Right lobe of liver (tissue), 6 donors: ENCODE measurements at regions not wholly inside any gene's neighbourhood (a gene's known extent, or its start where the extent isn't known, plus 50 kb on each side); places are given as distances from the start of the nearest gene placed in this dataset.
A peak's percentile ranks its signal among the peaks of the same experiment; 100 is the strongest.

ENCODE experiments used
- ATAC-seq, 4 donors: fragments of 200-7000 bp; cut with Tn5 transposase; one replicate each; pipeline ENCODE4 v1.9.1; 2020; ENCODE audit warnings: mild to moderate bottlenecking in 4 of 4, moderate library complexity in 4 of 4
- DNase-seq, 3 donors: peaks; one replicate each; pipeline ENCODE4 v3.0.0-alpha.2; 2020
- H3K27ac ChIP-seq, 3 donors: fragments of 200-600 bp; one replicate each; pipeline ENCODE4 v1.8.0; 2022
- H3K27me3 ChIP-seq, 2 donors: fragments of 200-600 bp; one replicate each; pipeline ENCODE4 v1.8.0; 2022
- H3K36me3 ChIP-seq, 4 donors: fragments of 200-600 bp; sonication (generic) in 1 of 4; one replicate each; pipeline versions ENCODE4 v1.5.1 to v1.8.0; 2017 to 2022; ENCODE audit warnings: control low read depth in 1 of 4
- H3K4me1 ChIP-seq, 4 donors: fragments of 200-600 bp; sonication (generic) in 1 of 4; one replicate each; pipeline versions ENCODE4 v1.5.1 to v1.8.0; 2017 to 2022; ENCODE audit warnings: control low read depth in 1 of 4
- H3K4me3 ChIP-seq, 3 donors: fragments of 200-600 bp; one replicate each; pipeline ENCODE4 v1.8.0; 2022
- H3K9me3 ChIP-seq, 4 donors: fragments of 200-600 bp; sonication (generic) in 1 of 4; one replicate each; pipeline versions ENCODE4 v1.5.1 to v1.8.0; 2017 to 2022; ENCODE audit warnings: control low read depth in 1 of 4
- POLR2A ChIP-seq: fragments of 450-650 bp; IDR thresholded peaks from one replicate; pipeline ENCODE4 v1.6.1; 2017; ENCODE audit warnings: antibody characterized with exemption, mild to moderate bottlenecking
- WGBS: methylation state at CpG from one replicate; pipeline ENCODE4 v1.1.6; 2018; ENCODE audit warnings: low coverage, low lambda C conversion rate; ENCODE audit not compliant: insufficient coverage; ENCODE audit errors: missing lambda C conversion rate; 5-methylcytosine and 5-hydroxymethylcytosine counted together
- intact Hi-C, 2 donors: fragments of 100-400 bp; cut with DNase I; formaldehyde crosslinking; loops; one replicate each; pipeline versions ENCODE4 v1.11.2 to v1.14.1; 2022
- TF ChIP-seq, protein P1 (sequence below), 4 donors: fragments of 200-600 bp in 3 of 4; fragments of 450-650 bp in 1 of 4; IDR thresholded peaks; one replicate each; pipeline versions ENCODE4 v1.5.1 to v1.8.0; 2016 to 2022; ENCODE audit warnings: antibody characterized with exemption in 4 of 4, mild to moderate bottlenecking in 2 of 4
- donor health status: DM: no; HTN: yes; CAD: no.
- donor health status: DM: no; HTN: no; CAD: no.
- donor health status: DM: no; HTN: no; CAD: no.
- donor health status: DM: no; HTN: yes; CAD: no.
- donor health status: DM: no; HTN: yes; CAD: no.

DNA sequence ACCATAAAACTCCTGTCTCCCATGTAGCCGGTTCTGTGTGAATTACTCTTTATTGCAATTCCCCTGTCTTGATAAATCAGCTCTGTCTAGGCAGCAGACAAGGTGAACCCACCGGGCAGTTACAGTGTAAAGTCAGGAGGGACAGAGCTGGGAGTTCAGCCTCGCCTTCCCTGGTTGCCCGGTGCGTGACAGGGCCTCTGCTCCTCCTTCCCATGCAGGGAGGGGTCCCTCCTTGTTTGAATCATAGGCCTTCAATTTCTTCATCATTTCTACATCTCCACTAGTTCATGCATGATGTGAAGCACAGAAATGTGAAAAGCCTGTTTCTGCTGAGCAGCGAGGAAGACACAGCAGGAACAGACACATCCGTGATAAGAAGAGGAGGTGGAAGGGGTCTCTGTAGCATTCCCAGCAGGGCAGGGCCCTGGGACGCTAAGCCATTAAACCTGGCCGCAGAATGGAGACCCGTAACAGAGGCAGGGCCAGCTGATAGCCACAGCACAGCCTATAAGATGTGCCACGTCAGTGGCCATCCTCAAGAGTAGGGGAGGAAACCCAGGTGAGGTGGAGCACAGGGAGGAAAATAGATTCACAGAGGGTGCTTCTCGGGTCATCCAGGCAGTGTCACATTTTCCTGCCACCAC, 106.7 kb upstream of the CST7 start:
- H3K4me1 ChIP-seq = no peaks in the 10 kb centered on the region
- H3K27ac ChIP-seq = no peak overlapping the region
- no peak for ATAC-seq
- no peak for DNase-seq
- no peaks in the 10 kb centered on the region for H3K9me3 ChIP-seq
- no peak overlapping the region for H3K4me3 ChIP-seq
- intact Hi-C loops = no loop called here
- WGBS = 37% methylated on average over 8 of the region's 12 CpGs
- H3K36me3 ChIP-seq = no peaks in the 10 kb centered on the region
- no peak for TF ChIP-seq POLR2A
- TF ChIP-seq, protein P1, sequence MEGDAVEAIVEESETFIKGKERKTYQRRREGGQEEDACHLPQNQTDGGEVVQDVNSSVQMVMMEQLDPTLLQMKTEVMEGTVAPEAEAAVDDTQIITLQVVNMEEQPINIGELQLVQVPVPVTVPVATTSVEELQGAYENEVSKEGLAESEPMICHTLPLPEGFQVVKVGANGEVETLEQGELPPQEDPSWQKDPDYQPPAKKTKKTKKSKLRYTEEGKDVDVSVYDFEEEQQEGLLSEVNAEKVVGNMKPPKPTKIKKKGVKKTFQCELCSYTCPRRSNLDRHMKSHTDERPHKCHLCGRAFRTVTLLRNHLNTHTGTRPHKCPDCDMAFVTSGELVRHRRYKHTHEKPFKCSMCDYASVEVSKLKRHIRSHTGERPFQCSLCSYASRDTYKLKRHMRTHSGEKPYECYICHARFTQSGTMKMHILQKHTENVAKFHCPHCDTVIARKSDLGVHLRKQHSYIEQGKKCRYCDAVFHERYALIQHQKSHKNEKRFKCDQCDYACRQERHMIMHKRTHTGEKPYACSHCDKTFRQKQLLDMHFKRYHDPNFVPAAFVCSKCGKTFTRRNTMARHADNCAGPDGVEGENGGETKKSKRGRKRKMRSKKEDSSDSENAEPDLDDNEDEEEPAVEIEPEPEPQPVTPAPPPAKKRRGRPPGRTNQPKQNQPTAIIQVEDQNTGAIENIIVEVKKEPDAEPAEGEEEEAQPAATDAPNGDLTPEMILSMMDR (IDR thresholded peaks at IDR 0.05) = no peak
- no peaks in the 10 kb centered on the region for H3K27me3 ChIP-seq

DNA sequence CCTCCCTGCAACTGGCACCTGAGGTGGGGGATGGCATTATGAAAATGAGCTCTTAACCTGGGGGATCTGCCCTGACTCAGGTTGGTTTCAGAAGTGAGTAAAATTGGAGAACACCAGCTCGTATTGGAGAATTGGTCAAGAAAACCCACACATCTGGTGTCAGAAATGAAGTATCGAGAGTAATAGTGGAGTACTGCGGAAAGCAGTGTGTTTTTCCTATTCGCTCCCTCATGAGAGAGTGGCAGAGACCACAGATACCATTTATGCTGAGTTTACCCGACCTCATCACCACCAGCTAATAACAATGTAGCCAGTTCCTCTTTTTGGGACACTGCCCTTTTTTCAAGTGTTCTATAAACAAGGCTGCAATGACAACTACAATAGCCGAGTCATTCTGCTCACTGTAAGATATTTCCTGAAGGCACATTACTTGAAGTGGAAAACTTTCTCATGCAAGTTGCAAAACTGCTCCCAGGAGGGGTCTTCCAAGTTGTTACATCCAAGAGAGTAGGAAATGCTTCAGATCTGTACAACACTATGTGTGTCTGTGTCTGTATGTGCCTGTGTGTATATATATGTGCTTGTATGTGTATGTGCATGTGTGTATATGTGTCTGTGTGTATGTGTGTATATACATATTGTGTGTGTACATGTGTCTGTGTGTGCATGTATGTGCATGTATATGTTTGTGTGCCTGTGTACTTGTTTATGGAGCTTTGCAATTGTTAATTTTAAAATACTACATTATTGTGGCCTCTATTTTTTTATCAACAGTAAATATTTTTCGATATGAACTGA, 106.0 kb upstream of the CST7 start:
- no peak for DNase-seq
- H3K27ac ChIP-seq = no peak overlapping the region

DNA sequence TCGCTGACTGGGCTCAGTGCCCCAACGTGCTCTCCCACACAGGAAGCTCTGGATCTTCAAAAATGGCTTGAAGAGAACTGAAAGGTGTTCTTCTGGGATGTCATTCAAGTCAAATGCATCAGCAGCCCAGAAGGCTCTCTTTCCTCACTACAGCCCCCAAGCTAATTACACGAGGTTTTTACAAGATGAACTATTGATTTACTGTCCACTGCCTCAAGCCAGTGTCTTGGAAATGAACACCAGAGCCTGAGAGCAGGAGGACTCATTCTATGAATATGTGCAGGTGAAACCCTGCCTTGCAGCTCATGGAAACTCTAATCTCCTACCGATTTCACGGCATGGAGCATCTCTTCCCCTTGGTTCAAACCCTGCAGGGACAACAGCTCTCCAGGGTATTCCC, 98.9 kb upstream of the CST7 start:
- WGBS = 45% methylated on average over 4 of the region's 5 CpGs
- TF ChIP-seq, protein P1 (IDR thresholded peaks at IDR 0.05) = no peak
- TF ChIP-seq POLR2A = no peak
- ATAC-seq = no peak
- no peak overlapping the region for H3K4me3 ChIP-seq
- no peaks in the 10 kb centered on the region for H3K4me1 ChIP-seq
- no peaks in the 10 kb centered on the region for H3K27me3 ChIP-seq
- no peak for DNase-seq
- intact Hi-C loops = no loop called here
- H3K27ac ChIP-seq = no peak overlapping the region
- no peaks in the 10 kb centered on the region for H3K36me3 ChIP-seq
- peaks cover 0 to 4% (median 0%) of the 10 kb centered on the region in 4 donors for H3K9me3 ChIP-seq

More for the DNA sequence above, 106.0 kb upstream of the CST7 start:
- no peaks in the 10 kb centered on the region for H3K9me3 ChIP-seq
- H3K36me3 ChIP-seq = no peaks in the 10 kb centered on the region
- H3K27me3 ChIP-seq = no peaks in the 10 kb centered on the region
- H3K4me1 ChIP-seq = no peaks in the 10 kb centered on the region
- H3K4me3 ChIP-seq = no peak overlapping the region
- WGBS = 29% methylated on average over 5 of the region's 7 CpGs
- TF ChIP-seq, protein P1 (IDR thresholded peaks at IDR 0.05) = no peak
- no peak for TF ChIP-seq POLR2A
- peak in 1 of 4 donors; percentile 46 for ATAC-seq
- intact Hi-C loops = no loop called here

DNA sequence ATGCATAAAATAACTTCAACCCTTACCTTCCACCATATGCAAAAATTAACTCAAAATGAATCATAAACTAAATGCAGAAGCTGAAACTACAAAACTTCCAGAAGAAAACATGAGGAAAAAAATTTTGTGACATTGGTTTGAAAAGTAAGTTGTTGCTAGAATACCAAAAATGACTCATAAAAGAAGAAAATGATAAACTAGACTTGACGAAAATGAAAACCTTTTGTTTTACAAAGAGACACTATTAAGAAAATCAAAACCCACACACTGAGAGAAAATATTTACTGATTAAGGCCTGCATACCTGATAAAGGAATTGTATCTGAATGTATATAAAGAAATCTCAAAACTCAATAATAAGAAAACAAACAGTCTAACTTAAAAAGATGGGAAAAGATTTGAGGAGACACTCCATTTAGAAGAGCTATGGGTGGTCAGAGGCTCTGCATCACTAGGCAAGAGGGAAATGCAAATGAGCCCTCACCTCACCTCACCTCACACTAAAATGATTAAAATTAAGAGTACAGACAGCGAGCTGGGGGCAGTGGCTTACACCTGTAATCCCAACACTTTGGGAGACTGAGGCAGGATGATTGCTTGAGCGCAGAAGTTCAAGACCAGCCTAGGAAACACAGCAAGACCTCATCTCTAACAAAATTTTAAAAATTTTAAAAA, 97.6 kb upstream of the CST7 start:
- WGBS = 64% methylated on average over 3 of the region's 3 CpGs
- intact Hi-C loops = no loop called here
- H3K9me3 ChIP-seq = peaks cover 0 to 4% (median 0%) of the 10 kb centered on the region in 4 donors
- ATAC-seq = no peak
- no peaks in the 10 kb centered on the region for H3K4me1 ChIP-seq
- no peak overlapping the region for H3K4me3 ChIP-seq
- no peaks in the 10 kb centered on the region for H3K36me3 ChIP-seq
- DNase-seq = no peak
- TF ChIP-seq, protein P1 (IDR thresholded peaks at IDR 0.05) = no peak
- no peak for TF ChIP-seq POLR2A
- H3K27ac ChIP-seq = no peak overlapping the region
- H3K27me3 ChIP-seq = no peaks in the 10 kb centered on the region
